ENCODE measurements at regions not wholly inside any gene's neighbourhood (a gene's known extent, or its start where the extent isn't known, plus 50 kb on each side); places are given as distances from the start of the nearest gene placed in this dataset.

- TF ChIP-seq CHD7 (IDR thresholded peaks at IDR 0.05; ENCODE audit: low read depth, low read length) (no peak), ZNF431 (CRISPR knock-in tag; IDR thresholded peaks at IDR 0.05) (no peak), ZNF77 (CRISPR knock-in tag; IDR thresholded peaks at IDR 0.05) (no peak), CGGBP1 (CRISPR knock-in tag; IDR thresholded peaks at IDR 0.05) (no peak), ZNF140 (CRISPR knock-in tag; IDR thresholded peaks at IDR 0.05) (no peak), SRF (CRISPR knock-in tag; IDR thresholded peaks at IDR 0.05) (no peak), ZNF609 (CRISPR knock-in tag; IDR thresholded peaks at IDR 0.05; ENCODE audit: borderline replicate concordance) (no peak), CLOCK (CRISPR knock-in tag; IDR thresholded peaks at IDR 0.05; ENCODE audit: borderline replicate concordance) (no peak), RFX5 (IDR thresholded peaks at IDR 0.05; ENCODE audit: low read depth, low read length) (no peak)
Measured at GRCh38 chr10:60578217-60578616, 188.5 kb upstream of the ANK3 start (continued).
